Keratinocyte (primary cell): ENCODE measurements at regions not wholly inside any gene's neighbourhood (a gene's known extent, or its start where the extent isn't known, plus 50 kb on each side); places are given as distances from the start of the nearest gene placed in this dataset.

Source experiments
- DNase-seq: peaks from one replicate; pipeline ENCODE4 v3.0.0-alpha.2; 2011; ENCODE audit warnings: low read depth, missing footprints, low spot score
- FAIRE-seq: peaks from 2 replicates; lab custom pipeline; 2011; peaks lifted over from hg19 to GRCh38; lab: Jason Lieb, UNC
- H2AFZ ChIP-seq: 2 replicates; pipeline ENCODE4 v1.6.0; 2012; ENCODE audit warnings: low read length, control low read depth, inconsistent platforms; ENCODE audit not compliant: control insufficient read depth
- H3K27ac ChIP-seq: 2 replicates; pipeline ENCODE4 v1.5.1; 2011; ENCODE audit warnings: low read length; ENCODE audit not compliant: control insufficient read depth, insufficient read depth
- H3K27me3 ChIP-seq: 3 replicates; pipeline ENCODE4 v1.6.0; 2011; ENCODE audit warnings: low read length; ENCODE audit not compliant: control insufficient read depth, insufficient read depth; ENCODE audit errors: extremely low read depth
- H3K36me3 ChIP-seq, 2 experiments: 2 replicates in 1 of 2; 3 replicates in 1 of 2; pipeline ENCODE4 v1.5.1; 2011; ENCODE audit warnings: low read length in 2 of 2, mild to moderate bottlenecking in 1 of 2; ENCODE audit not compliant: control insufficient read depth in 2 of 2, insufficient read depth in 2 of 2; ENCODE audit errors: extremely low read depth in 1 of 2
- H3K4me1 ChIP-seq: 3 replicates; pipeline ENCODE4 v1.5.1; 2011; ENCODE audit warnings: low read length; ENCODE audit not compliant: control insufficient read depth, insufficient read depth; ENCODE audit errors: extremely low read depth
- H3K4me2 ChIP-seq: 3 replicates; pipeline ENCODE4 v1.6.0; 2011; ENCODE audit warnings: low read depth, low read length; ENCODE audit not compliant: control insufficient read depth, insufficient read depth; ENCODE audit errors: extremely low read depth
- H3K4me3 ChIP-seq, 3 experiments: fragments of 200-600 bp in 1 of 3; sonication (generic) in 1 of 3; 2 replicates in 2 of 3; 3 replicates in 1 of 3; pipeline ENCODE4 v1.5.1; 2011 to 2016; ENCODE audit warnings: low read length in 3 of 3, mild to moderate bottlenecking in 3 of 3, control low read depth in 2 of 3, inconsistent platforms in 1 of 3, low read depth in 1 of 3, mixed read lengths in 1 of 3, mixed run types in 1 of 3, moderate library complexity in 1 of 3; ENCODE audit not compliant: control insufficient read depth in 2 of 3, insufficient read depth in 2 of 3; ENCODE audit errors: extremely low read depth in 1 of 3
- H3K79me2 ChIP-seq: 2 replicates; pipeline ENCODE4 v1.6.0; 2012; ENCODE audit warnings: low read length; ENCODE audit not compliant: control insufficient read depth, insufficient read depth
- H3K9ac ChIP-seq: 3 replicates; pipeline ENCODE4 v1.6.0; 2011; ENCODE audit warnings: low read length; ENCODE audit not compliant: control insufficient read depth, insufficient read depth; ENCODE audit errors: extremely low read depth
- H3K9me1 ChIP-seq: 3 replicates; pipeline ENCODE4 v1.6.0; 2011; ENCODE audit warnings: low read length; ENCODE audit not compliant: control insufficient read depth, insufficient read depth; ENCODE audit errors: extremely low read depth
- H3K9me3 ChIP-seq: 2 replicates; pipeline ENCODE4 v1.5.1; 2012; ENCODE audit warnings: low read depth, low read length; ENCODE audit not compliant: control insufficient read depth
- H4K20me1 ChIP-seq: 3 replicates; pipeline ENCODE4 v1.6.0; 2011; ENCODE audit warnings: low read length; ENCODE audit not compliant: control insufficient read depth, insufficient read depth; ENCODE audit errors: extremely low read depth
- CTCF ChIP-seq, 3 experiments: IDR thresholded peaks in 1 of 3; conservative IDR thresholded peaks in 1 of 3; optimal IDR thresholded peaks in 1 of 3; 2 replicates in 2 of 3; 3 replicates in 1 of 3; pipeline versions ENCODE3 to v1.5.1; 2011; ENCODE audit warnings: low read length in 3 of 3, mild to moderate bottlenecking in 3 of 3, moderate library complexity in 2 of 3, control low read depth in 1 of 3, inconsistent platforms in 1 of 3; ENCODE audit not compliant: insufficient read depth in 2 of 3; ENCODE audit errors: extremely low read depth in 1 of 3
- EZH2 ChIP-seq: IDR thresholded peaks from one replicate; pipeline ENCODE4 v1.6.1; 2012; ENCODE audit warnings: inconsistent platforms, mild to moderate bottlenecking, low read length, moderate library complexity
- dilution Hi-C: fragments of 300-500 bp; cut with MboI; formaldehyde crosslinking; loops from one replicate; pipeline ENCODE4 v1.7.0; 2020; ENCODE audit warnings: low sequenced_read_pairs; ENCODE audit not compliant: extremely low pct_ligation_motif_present

GRCh38 chr4:178963446-178964045 is 1521.3 kb upstream of the AGA start:
- H3K9ac ChIP-seq, result no peak overlapping the region
- H3K4me2 ChIP-seq, result no peak overlapping the region
- no peaks in the 10 kb centered on the region for H3K79me2 ChIP-seq
- no peak overlapping the region for H2AFZ ChIP-seq
- no peaks in the 10 kb centered on the region for H3K4me1 ChIP-seq
- DNase-seq, result no peak
- TF ChIP-seq EZH2 (no peak), CTCF (optimal IDR thresholded peaks at IDR 0.05 in 1 of 3, IDR thresholded peaks at IDR 0.05 in 1 of 3, conservative IDR thresholded peaks at IDR 0.05 in 1 of 3; ENCODE audit: extremely low read depth in 1 of 3, insufficient read depth in 2 of 3, low read length in 3 of 3) (no peak)
- H3K27me3 ChIP-seq, result no peaks in the 10 kb centered on the region
- no peak overlapping the region for H3K27ac ChIP-seq
- H4K20me1 ChIP-seq, result no peaks in the 10 kb centered on the region
- dilution Hi-C loops, result no loop called here
- no peaks in the 10 kb centered on the region for H3K36me3 ChIP-seq
- H3K9me3 ChIP-seq, result no peaks in the 10 kb centered on the region
- H3K9me1 ChIP-seq, result no peaks in the 10 kb centered on the region
- no peak overlapping the region for H3K4me3 ChIP-seq
- FAIRE-seq, result no peak

- no peaks in the 10 kb centered on the region for H3K36me3 ChIP-seq
- DNase-seq (no peak), FAIRE-seq (no peak)
- H3K79me2 ChIP-seq, result no peaks in the 10 kb centered on the region
- no peak overlapping the region for H3K27ac ChIP-seq
- H2AFZ ChIP-seq, result no peak overlapping the region
- TF ChIP-seq CTCF (optimal IDR thresholded peaks at IDR 0.05 in 1 of 3, IDR thresholded peaks at IDR 0.05 in 1 of 3, conservative IDR thresholded peaks at IDR 0.05 in 1 of 3; ENCODE audit: extremely low read depth in 1 of 3, insufficient read depth in 2 of 3, low read length in 3 of 3), result no peak
- TF ChIP-seq EZH2, result no peak
- no peaks in the 10 kb centered on the region for H3K4me1 ChIP-seq
- no peaks in the 10 kb centered on the region for H3K9me1 ChIP-seq
- no peak overlapping the region for H3K4me3 ChIP-seq
- H4K20me1 ChIP-seq, result no peaks in the 10 kb centered on the region
- dilution Hi-C loops, result no loop called here
- no peak overlapping the region for H3K9ac ChIP-seq
- H3K9me3 ChIP-seq, result no peaks in the 10 kb centered on the region
- H3K4me2 ChIP-seq, result no peak overlapping the region
- H3K27me3 ChIP-seq, result no peaks in the 10 kb centered on the region
Measured at GRCh38 chr4:178966644-178967043, 1524.4 kb upstream of the AGA start.
